ENCODE measurements at regions not wholly inside any gene's neighbourhood (a gene's known extent, or its start where the extent isn't known, plus 50 kb on each side); places are given as distances from the start of the nearest gene placed in this dataset.

- H3K27ac ChIP-seq: no peak overlapping the region
- DNase-seq: no peak
- TF ChIP-seq POLR2AphosphoS5 (IDR thresholded peaks at IDR 0.05): no peak
- TF ChIP-seq CTCF (IDR thresholded peaks at IDR 0.05): no peak
- TF ChIP-seq EP300 (IDR thresholded peaks at IDR 0.05): no peak
- no peak for TF ChIP-seq POLR2A (IDR thresholded peaks at IDR 0.05)
Measured at GRCh38 chr12:91586015-91586414, 403.4 kb upstream of the DCN start.

GRCh38 chr12:91582811-91583210, 400.2 kb upstream of the DCN start:
- H3K4me3 ChIP-seq: no peak overlapping the region
- DNase-seq: no peak
- WGBS, 2 donors: 91 to 95% methylated on average over 3 of the region's 3 CpGs
- H3K9me3 ChIP-seq: no peaks in the 10 kb centered on the region
- peaks cover 0 to 12% (median 11%) of the 10 kb centered on the region in 4 donors for H3K4me1 ChIP-seq
- H3K36me3 ChIP-seq: no peaks in the 10 kb centered on the region
- no peaks in the 10 kb centered on the region for H3K27me3 ChIP-seq
- TF ChIP-seq POLR2A (IDR thresholded peaks at IDR 0.05) (no peak), CTCF (IDR thresholded peaks at IDR 0.05) (no peak), EP300 (IDR thresholded peaks at IDR 0.05) (no peak), POLR2AphosphoS5 (IDR thresholded peaks at IDR 0.05) (no peak)
- intact Hi-C loops (cut with DNase I): no loop called here
- no peak overlapping the region for H3K27ac ChIP-seq

More at GRCh38 chr12:91586015-91586414, 403.4 kb upstream of the DCN start:
- no peaks in the 10 kb centered on the region for H3K9me3 ChIP-seq
- no peaks in the 10 kb centered on the region for H3K36me3 ChIP-seq
- H3K4me3 ChIP-seq: no peak overlapping the region
- 89 to 91% methylated on average over 5 of the region's 5 CpGs for WGBS, 2 donors
- no peaks in the 10 kb centered on the region for H3K27me3 ChIP-seq
- no peaks in the 10 kb centered on the region for H3K4me1 ChIP-seq
- intact Hi-C loops (cut with DNase I): no loop called here

GRCh38 chr12:91579516-91580263, 397.1 kb upstream of the DCN start:
- TF ChIP-seq POLR2A (IDR thresholded peaks at IDR 0.05) (no peak), CTCF (IDR thresholded peaks at IDR 0.05) (no peak), EP300 (IDR thresholded peaks at IDR 0.05) (no peak), POLR2AphosphoS5 (IDR thresholded peaks at IDR 0.05) (no peak)
- peaks cover 0 to 12% (median 12%) of the 10 kb centered on the region in 4 donors for H3K4me1 ChIP-seq
- no peaks in the 10 kb centered on the region for H3K36me3 ChIP-seq
- WGBS, 2 donors: 60% methylated on average over 3 of the region's 3 CpGs
- no peak overlapping the region for H3K4me3 ChIP-seq
- H3K9me3 ChIP-seq: no peaks in the 10 kb centered on the region
- DNase-seq: no peak
- intact Hi-C loops (cut with DNase I): loop anchor here (5.0 kb wide), 1 partner anchor 568 kb away; the partner anchor contains the start of gene BTG1
- no peaks in the 10 kb centered on the region for H3K27me3 ChIP-seq
- no peak overlapping the region for H3K27ac ChIP-seq

GRCh38 chr12:91577586-91578539, 395.2 kb upstream of the DCN start:
- Histone ChIP-seq H3K4me1 (peaks cover 0 to 12% (median 12%) of the 10 kb centered on the region in 4 donors), H3K27me3 (no peaks in the 10 kb centered on the region), H3K27ac (peak overlapping the region in 1 of 4 donors; percentile 19), H3K36me3 (no peaks in the 10 kb centered on the region), H3K9me3 (no peaks in the 10 kb centered on the region), H3K4me3 (peak overlapping the region in 1 of 4 donors; percentile 8)
- TF ChIP-seq EP300 (IDR thresholded peaks at IDR 0.05) (no peak), CTCF (IDR thresholded peaks at IDR 0.05) (peak in 2 of 4 experiments; percentile 42 to 58)
- no peak for DNase-seq
- intact Hi-C loops (cut with DNase I): loop anchor here (2.0 to 5.0 kb wide), 2 partner anchors 569 to 993 kb away; partner anchors contain the start of gene BTG1
- WGBS, 2 donors: 17 to 29% methylated on average over 7 of the region's 7 CpGs

Data from sigmoid colon (tissue), 6 donors.